GM12875 (cell line): ENCODE measurements at regions not wholly inside any gene's neighbourhood (a gene's known extent, or its start where the extent isn't known, plus 50 kb on each side); places are given as distances from the start of the nearest gene placed in this dataset.

Source experiments
- H3K4me3 ChIP-seq: one replicate; pipeline ENCODE4 v1.5.1; 2011; ENCODE audit warnings: low read depth, low read length, control low read depth
- TF ChIP-seq, protein P1 (sequence below): IDR thresholded peaks from 2 replicates; pipeline ENCODE4 v1.5.1; 2011; ENCODE audit warnings: low read depth, mild to moderate bottlenecking, control low read depth, inconsistent platforms, low read length, moderate library complexity, borderline replicate concordance; ENCODE audit not compliant: insufficient read depth

DNA sequence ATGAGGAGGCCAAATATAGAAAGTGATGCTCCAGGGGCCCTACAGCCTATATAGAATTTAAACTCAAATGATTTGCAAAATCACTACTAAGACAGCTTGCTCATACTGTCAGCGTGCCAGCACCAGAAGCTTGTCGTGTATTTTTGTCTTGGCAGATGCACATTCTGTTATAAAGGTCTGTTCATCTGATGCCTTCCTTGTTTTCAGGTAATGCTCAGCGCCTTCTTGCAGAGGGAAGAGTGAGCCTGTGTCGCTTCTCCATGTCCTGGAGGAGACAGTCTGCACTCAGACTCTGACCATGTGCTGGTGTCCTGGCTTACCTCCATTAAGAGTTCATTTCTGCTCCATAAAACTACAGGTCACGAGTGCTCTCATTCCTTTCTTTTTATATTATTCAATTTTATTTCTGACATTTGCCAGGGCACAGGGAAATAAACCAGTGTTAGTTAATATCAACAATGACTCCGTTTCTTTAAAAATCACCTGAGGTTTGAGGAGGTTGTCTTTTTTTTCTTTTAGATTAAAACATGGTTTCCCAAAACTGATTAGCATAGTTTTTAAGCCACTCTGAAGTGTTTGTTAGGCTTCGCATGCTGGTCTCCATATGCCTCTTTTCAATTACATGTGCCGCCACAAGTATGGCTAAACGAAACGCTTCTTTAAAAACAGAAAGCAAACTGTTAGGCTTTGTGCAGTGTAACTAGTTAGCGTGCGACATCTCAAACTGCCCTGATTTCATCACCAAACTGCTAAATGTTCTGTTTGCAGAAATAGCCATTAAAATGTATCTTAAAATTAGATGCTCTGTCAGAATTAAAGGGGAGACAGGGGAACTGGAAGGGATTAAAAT is 215.2 kb upstream of the GK2 start:
- H3K4me3 ChIP-seq, result no peak overlapping the region
- TF ChIP-seq, protein P1, sequence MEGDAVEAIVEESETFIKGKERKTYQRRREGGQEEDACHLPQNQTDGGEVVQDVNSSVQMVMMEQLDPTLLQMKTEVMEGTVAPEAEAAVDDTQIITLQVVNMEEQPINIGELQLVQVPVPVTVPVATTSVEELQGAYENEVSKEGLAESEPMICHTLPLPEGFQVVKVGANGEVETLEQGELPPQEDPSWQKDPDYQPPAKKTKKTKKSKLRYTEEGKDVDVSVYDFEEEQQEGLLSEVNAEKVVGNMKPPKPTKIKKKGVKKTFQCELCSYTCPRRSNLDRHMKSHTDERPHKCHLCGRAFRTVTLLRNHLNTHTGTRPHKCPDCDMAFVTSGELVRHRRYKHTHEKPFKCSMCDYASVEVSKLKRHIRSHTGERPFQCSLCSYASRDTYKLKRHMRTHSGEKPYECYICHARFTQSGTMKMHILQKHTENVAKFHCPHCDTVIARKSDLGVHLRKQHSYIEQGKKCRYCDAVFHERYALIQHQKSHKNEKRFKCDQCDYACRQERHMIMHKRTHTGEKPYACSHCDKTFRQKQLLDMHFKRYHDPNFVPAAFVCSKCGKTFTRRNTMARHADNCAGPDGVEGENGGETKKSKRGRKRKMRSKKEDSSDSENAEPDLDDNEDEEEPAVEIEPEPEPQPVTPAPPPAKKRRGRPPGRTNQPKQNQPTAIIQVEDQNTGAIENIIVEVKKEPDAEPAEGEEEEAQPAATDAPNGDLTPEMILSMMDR, result no peak

DNA sequence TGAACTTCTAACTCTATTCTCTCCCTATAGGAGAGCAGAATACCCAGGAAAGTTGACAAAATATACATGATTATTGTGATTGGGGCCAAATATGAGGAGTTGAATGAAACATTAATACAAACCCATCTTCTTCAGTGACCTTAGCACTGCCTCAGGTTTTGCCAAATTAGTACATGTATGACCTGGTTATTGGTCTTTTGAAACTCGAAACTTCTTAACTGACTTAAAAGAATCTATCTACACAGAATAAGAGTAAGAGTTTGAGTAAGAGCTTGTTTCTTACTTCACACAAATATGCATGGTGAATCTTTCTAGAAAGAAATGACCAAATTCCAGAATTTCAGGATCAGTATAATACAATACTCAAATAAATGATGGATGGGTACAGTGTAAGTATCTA is 213.0 kb upstream of the GK2 start:
- TF ChIP-seq, protein P1, result no peak
- no peak overlapping the region for H3K4me3 ChIP-seq

DNA sequence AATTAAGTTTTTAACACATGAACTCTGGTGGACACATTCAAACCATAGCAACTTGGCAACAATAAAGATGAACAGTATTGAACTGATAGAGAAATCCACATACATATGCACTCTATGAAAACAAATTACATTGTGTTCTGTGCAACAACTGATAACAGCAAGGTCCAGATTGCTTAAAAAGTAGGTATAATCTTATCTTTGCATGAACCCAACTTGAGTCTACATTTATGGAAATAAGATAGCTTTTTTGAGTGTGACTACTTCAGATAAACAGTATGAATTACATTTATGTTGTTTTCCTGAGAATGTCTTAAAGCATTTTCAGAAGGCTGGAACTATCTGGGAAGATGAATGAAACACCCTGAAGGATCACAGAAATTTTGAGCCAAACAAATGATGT is 212.6 kb upstream of the GK2 start:
- TF ChIP-seq, protein P1, result no peak
- H3K4me3 ChIP-seq, result no peak overlapping the region

DNA sequence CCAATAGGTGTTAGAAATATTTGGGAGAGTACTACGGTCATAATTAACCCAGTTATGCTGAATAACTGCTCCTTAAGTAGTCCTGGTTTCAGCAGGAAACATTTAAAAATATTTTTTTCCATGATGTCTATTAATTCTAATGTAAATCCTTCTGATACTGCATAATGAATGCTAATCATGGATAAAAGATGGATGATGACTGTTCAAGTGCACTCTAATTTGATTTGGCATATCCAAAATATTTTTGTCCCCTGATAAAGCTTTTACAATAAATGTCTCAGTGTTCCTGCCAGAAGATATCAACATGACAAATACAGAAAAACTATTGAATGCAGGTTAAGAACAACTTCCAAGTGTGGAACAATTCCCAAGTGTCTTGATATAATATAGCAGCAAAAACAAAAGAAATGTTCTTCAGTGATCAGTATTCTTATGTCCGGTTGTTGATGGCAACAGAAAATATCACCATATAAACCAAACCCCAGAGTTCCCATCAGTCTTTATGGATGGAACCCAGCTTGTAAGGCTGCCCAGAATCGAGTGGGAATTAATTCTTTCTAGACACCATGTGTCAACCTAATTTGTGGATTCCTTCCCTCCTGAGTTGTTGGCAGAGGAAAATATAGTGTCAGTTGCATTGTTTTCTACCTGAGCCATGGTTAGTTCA is 205.4 kb upstream of the GK2 start:
- H3K4me3 ChIP-seq, result no peak overlapping the region
- TF ChIP-seq, protein P1, result no peak

DNA sequence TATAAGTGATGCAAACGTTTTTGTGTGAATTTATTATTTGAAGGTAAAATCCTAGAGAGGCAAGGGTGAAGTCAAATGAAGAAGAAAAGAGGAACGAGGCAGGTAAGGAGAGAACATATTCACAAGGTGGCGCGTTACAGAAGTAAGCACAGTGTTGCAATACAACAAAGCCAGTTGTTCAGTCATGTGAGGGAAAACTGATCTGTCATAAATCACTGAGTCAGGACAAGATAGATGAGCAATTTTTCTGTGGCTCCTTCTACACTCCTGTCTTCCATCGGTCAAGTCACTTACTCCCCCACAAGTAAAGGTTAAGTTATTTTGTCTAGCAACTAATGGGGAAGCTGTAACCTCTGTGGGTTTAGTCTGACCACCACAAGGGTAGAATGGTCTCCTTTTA is 203.0 kb upstream of the GK2 start:
- no peak overlapping the region for H3K4me3 ChIP-seq
- TF ChIP-seq, protein P1, result no peak

DNA sequence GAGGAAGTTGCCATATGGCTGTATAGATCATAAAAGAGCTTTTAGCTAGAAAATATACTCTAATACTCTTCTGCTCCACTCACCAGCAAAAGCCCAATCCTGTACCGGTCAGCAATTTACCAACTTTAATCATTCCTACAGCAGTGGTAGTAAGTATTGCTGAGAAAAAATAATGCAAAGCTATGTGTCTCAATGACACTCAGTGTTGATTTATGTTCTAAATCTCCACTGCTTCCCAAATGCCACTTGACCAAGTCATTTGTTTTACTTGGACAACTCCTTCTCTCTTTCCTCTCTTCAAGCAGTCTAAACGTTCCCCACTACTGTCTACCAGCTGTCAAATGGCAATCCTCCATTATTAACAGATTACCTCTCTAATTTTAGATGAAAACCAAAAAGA is 201.8 kb upstream of the GK2 start:
- TF ChIP-seq, protein P1, result no peak
- H3K4me3 ChIP-seq, result no peak overlapping the region

DNA sequence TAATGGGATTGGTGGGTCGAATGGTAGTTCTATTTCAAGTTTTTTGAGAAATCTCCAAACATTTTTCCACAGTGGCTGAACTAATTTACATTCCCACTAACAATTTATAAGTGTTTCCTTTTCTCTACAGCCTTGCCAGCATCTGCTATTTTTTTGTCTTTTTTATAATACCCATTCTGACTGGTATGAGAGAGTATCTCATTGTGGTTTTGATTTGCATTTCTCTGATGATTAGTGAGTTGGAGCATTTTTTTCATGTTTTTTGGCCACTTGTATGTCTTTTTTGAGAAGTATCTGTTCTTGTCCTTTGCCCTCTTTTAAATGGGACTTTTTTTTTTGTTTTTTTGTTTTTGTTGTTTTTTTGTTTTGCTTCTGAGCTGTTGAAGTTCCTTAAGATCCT is 200.0 kb upstream of the GK2 start:
- TF ChIP-seq, protein P1, result no peak
- no peak overlapping the region for H3K4me3 ChIP-seq
